Ishikawa (cell line): ENCODE measurements at regions not wholly inside any gene's neighbourhood (a gene's known extent, or its start where the extent isn't known, plus 50 kb on each side); places are given as distances from the start of the nearest gene placed in this dataset.

Experiments
- CEBPB ChIP-seq: IDR thresholded peaks from 2 replicates; pipeline ENCODE4 v1.6.1; 2012
- EP300 ChIP-seq: IDR thresholded peaks from 2 replicates; pipeline ENCODE4 v1.6.1; 2012; ENCODE audit warnings: borderline replicate concordance
- RAD21 ChIP-seq: IDR thresholded peaks from 2 replicates; pipeline ENCODE4 v1.6.1; 2012; ENCODE audit warnings: low read depth
- TAF1 ChIP-seq: IDR thresholded peaks from 2 replicates; pipeline ENCODE4 v1.6.1; 2012; ENCODE audit warnings: low read depth, mild to moderate bottlenecking
- TCF12 ChIP-seq: IDR thresholded peaks from 2 replicates; pipeline ENCODE4 v1.6.1; 2012; ENCODE audit warnings: low read depth
- TF ChIP-seq, protein P1 (sequence below): IDR thresholded peaks from 2 replicates; pipeline ENCODE4 v1.6.1; 2012

DNA sequence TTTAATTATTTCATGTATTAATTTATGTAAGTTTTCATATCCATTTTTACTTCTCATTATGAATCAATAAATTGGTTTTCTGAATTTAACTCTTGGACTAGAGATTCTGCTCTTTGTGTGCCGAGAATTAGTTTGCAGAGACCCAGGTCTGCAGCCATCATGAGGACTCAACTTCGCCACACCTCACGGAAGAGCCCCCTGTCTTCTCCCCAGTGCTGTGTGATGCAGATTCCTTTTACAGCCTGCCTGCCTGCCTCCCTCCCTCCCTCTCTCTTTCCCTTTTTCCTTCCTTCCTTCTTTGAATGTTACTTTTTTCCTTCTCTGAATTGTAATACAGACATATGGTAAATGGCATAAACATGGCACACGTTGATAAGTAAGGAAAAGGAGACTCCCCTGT is 947.7 kb downstream of the TBC1D22A start:
- TF ChIP-seq, protein P1, sequence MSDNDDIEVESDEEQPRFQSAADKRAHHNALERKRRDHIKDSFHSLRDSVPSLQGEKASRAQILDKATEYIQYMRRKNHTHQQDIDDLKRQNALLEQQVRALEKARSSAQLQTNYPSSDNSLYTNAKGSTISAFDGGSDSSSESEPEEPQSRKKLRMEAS = no peak
- TF ChIP-seq CEBPB (no peak), TCF12 (no peak), EP300 (no peak), TAF1 (no peak), RAD21 (no peak)
